GM19035 (cell line): ENCODE measurements at regions not wholly inside any gene's neighbourhood (a gene's known extent, or its start where the extent isn't known, plus 50 kb on each side); places are given as distances from the start of the nearest gene placed in this dataset.
"Not testable (repeated sequence)": the region's sequence is repeated elsewhere in the genome, so short reads cannot be mapped to it uniquely, and the experiment has no call there.

ENCODE experiments used
- ATAC-seq: cut with Tn5 transposase; IDR thresholded peaks from one replicate; pipeline ENCODE4 v1.9.1; 2021; ENCODE audit not compliant: unreplicated experiment

DNA sequence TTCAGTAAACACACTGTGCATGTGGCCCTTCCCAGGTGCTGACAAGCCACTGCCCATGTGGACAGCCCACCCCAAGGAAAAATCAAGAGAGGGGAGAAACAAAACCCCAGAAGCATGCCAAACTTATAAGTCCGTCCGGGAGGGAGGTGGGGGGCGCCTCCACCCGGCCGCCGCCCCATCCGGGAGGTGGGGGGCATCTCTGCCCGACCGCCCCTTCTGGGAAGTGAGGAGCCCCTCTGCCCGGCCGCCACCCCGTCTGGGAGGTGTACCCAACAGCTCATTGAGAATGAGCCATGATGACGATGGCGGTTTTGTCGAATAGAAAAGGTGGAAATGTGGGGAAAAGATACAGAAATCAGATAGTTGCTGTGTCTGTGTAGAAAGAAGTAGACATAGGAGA is 53.8 kb upstream of the C2CD4B start:
- ATAC-seq: no peak

DNA sequence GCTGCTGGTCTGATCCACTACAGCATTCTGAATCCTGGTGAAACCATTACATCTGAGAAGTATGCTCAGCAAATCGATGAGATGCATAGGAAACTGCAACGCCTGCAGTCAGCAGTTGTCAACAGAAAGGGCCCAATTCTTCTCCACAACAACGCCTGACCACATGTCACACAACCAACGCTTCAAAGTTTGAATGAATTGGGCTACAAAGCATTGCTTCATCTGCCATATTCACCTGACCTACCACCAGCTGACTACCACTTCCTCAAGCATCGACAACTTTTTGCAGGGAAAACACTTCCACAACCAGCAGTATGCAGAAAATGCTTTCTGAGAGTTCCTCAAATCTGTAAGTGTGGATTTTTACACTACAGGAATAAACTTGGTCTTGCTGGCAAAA is 54.7 kb upstream of the C2CD4B start:
- ATAC-seq: no peak

DNA sequence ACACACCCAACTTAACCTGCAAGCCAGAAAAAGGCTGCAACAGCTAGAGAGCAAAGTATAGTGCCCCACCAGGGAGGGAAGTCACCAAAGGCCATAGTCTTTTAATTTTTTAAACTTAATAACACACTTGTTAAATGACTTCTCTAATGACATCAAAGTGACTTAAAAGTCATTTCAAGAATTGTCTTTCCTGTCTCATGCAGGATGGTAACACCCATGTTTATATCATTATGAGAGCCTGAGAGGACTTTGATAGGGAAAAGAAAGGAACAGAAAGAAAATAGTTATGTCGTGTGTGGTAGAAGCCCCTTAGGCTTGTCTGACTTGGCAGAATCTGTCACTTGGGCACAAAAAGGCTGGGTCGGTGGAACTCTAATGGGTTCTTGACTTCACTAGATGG is 57.9 kb upstream of the C2CD4B start:
- no peak for ATAC-seq

DNA sequence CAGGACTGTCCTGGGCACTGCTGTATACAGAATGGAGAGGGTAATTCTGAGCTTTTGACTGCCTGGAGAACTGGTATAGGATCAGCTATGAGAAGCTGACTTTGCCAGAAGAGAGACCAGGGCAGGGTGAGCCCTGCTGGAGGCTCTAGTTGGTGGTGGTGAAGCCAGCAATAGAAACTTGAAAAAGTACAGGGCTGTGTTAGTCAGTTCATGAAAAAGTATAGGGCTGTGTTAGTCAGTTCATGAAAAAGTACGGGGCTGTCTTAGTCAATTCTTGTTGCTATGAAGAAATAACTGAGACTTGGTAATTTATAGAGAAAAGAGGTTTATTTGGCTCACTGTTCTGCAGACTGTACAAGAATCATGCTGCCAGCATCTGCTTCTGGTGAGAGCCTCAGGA is 63.5 kb upstream of the C2CD4B start:
- no peak for ATAC-seq

DNA sequence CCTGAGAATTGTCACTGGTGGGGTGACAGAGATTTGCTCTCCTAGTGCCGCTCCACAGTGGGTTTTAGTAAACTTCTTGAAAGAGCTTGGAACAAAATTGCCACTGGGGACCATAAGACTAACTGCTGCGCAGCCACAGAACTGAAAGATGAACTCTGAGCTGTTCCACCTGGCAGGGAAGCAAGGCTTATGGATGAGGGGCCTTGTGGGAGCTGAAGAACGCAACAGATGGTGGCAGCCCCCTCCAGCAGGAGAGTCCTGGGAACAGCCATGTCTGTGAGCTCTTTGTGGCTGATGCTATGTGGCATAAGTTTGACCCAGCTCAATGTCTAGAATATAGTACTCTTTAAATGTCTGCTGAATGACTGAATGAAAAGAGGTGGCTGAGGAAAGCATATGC is 66.8 kb upstream of the C2CD4B start:
- no peak for ATAC-seq

DNA sequence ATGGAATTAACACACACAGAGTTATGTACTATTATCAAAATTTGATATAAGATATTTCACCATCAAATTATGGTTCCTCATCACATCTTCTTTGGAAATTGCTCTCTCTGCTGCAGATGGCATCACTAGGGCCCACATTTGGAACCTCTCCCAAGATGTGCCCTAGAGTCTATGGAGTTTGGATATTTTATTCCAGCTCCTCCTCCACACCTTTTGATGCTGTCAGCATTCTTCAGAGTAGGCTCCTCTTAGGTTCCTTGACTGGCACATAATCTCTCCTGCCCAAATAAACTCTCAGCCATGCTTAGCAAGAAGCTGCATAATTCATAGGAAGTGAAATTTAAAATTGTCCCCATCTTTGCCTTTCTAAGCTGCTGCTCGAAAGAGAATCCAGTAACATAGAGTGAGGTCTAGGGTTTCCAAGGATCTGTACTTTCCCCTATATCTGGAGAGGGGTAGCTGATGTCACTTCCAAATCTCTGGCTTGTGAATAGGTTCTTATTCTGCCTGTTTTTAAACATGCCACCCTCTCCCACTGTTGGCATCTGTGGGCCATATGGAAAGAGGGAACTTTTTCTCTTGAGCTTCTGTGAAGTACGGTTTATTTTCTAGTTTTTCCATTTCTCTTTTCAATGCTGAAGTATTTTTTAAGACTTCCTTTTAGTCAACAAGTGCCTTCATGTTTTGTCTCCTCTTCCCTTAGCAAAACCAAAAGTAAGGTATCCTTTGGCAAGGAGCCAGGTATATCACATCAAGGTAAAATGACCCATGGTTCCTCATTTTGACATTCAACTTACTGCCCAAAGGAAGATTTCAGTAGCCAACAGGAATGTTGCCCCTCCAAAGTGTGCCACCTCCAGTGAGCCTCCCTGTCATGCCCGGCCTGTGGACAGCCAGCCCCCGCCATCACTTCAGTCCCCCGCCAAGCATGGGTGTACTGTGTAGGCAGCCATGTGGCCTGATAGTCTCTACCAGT is 75.3 kb upstream of the C2CD4B start:
- no peak for ATAC-seq

DNA sequence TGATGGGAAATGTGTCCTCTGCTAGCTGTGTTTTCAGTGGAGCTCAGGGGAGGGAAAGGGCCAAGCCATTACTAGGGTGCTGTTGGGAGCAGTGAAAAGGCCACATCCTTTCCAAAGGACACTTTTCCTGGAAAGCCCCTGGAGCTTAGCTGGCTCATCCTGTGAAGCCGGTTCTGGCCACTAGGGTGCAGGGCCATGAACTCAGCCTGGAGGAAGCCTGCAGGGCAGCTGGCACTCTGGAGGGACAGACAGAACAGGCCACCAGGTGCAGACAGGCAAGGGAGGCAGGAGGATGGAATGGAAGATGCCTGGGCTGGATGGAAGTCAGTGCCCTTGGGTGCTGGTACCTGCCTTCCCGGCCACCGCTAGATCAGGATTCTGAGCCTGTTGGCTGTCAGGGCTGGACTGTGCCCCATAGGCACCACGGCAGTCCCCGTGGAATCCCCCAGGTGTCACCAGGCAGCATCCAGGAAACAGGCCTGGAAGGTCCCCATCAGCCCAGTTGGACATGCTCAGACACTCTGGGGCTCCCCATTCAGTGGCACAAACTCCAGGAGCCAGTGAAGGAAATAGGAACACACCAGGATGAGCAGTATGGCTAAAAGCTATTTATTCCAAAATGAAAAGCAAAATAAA is 76.2 kb upstream of the C2CD4B start:
- no peak for ATAC-seq

DNA sequence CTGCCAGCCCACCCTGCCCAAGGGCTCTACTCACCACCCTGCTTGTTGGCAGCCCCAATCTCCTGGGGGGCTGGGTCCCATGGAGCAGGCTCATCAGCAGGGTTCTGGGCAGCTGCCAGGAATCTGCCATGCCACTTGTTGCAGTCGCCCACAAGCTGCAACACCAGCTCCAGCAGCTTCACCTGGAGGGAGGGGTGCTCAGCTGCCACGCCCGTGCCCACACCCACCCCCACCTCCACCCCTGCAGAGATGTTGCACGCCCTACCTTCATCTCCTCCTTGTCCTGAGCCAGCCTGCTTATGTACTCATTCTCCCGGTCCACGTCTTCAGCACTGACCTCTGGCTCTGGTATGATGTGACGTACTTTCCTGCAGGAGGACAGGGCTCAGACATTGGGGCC is 77.9 kb upstream of the C2CD4B start:
- ATAC-seq: no peak

DNA sequence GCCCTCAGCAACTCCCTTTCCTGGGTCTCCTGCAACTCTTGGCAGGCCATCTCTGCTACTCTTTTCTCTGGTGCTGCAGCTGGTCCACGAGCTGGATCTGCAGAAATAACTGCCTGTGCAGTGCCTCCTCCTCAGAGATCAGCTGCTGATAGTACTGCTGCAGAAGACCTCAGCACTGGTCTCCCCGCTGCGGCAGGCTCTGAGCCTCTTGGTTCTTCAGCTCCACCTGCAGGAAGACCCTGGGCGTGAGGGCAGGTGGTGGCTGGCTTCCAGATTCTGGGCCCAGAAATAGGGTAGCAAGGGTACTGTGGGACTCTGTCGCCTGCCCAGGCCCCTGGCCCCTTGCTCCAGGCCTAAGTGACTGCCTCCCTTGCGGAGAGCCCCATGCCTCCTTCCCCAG is 79.7 kb upstream of the C2CD4B start:
- no peak for ATAC-seq

DNA sequence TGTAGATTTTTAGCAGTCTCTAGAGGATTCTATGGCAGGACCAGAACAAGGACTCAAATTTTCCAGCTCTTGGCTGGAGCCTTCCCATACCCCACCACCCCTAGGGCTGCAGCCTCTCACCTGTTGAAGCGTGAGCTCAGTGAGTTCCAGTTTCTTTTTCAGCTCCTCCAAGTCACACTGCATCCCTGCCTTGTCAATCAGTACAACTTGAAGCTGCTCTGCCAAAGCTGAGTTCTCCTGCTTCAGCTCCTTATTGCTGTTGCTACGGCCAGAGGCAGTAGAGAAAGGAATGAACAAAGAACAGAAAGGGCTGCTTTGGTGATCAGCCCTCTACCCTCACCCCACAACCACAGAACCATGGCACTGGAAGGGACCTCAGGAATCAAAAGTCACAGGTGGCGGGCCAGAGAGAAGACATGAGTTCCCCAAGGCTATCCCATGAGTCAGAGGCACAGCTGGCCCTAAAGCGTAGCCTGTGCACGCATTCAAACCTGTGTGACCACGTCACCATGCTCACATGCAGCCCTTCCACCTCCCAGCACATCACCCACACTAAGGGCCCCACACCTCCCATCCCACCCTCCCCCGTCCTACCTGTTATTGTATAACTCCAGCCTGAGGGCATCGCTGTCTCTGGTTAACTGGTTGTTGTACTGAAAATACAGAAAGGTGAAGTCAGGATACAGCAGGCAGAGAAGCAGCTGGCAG is 83.3 kb upstream of the C2CD4B start:
- no peak for ATAC-seq

DNA sequence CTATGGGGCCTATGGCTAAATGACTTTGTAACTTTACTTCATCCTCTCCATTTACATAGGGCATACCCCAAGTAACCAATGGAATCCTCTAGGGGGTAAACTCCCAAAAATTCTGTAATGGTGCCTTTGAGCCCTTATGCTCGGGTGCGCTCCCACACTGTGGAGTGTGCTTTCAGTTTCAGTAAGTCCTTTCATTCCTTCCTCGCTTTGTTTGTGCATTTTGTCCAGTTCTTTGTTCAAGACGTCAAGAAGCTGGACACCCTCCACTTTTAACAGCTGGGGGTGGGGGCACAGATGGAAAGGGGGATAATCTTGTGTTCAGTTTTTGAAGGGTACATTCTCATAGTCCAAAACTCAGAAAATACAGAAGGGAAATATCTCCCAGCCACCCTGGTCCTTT is 84.4 kb upstream of the C2CD4B start:
- no peak for ATAC-seq

DNA sequence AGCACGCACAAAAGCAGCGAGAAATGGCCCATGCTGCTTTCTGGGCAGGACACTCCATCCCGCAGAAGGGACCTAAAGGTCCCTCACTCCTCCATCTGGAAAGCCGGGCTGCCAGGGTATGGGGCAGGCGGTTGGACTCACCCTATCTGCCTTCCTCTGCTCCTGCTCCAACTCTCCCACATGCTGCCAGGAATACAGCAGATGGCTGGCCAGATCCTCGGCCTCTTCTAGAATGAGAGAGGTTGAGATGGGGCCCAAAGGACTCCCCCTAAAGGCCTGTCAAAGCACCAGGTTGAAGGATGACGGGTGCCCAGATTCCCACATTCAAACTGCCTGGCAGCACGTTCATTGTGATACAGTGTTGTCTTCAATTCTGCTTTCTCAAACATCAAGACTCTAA is 85.1 kb upstream of the C2CD4B start:
- no peak for ATAC-seq

DNA sequence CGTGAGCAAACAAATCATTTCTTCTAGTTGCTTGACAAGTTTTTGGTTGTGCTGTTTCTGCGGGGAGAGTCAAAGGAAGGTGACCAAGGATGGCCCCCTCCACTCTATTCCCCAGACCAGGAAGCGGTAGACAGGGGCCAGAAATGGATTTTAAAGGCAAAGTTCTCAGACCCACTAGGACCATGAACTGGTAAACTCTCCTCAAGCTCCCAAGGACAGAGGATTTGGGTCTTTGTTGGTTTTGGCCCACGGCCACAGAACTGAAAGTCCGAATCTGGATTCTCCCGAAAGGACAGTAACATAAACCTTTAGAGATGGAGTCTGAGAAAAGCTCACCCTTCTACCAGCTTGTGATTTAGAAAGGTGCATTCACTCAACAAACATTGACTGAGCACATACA is 85.9 kb upstream of the C2CD4B start:
- ATAC-seq: no peak

DNA sequence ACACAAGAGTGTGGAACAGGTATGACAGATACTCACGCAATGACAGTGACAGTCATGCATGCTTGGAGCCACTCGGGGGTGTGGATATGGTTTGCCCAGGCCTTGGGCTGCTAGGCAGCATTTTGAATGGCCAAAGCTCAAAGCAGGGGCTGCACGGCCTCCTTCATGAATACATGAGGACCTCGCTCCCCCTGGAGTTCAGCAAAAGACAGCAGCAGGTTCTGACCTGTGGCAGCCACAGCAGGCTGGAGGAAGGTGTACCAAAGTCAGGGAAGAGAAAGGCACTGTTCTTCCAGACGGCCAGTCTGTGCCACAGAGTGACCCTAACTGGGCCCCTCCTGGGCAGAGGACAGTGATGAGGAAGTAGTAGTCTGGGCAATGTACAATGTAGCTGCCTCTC is 88.2 kb upstream of the C2CD4B start:
- ATAC-seq: no peak

DNA sequence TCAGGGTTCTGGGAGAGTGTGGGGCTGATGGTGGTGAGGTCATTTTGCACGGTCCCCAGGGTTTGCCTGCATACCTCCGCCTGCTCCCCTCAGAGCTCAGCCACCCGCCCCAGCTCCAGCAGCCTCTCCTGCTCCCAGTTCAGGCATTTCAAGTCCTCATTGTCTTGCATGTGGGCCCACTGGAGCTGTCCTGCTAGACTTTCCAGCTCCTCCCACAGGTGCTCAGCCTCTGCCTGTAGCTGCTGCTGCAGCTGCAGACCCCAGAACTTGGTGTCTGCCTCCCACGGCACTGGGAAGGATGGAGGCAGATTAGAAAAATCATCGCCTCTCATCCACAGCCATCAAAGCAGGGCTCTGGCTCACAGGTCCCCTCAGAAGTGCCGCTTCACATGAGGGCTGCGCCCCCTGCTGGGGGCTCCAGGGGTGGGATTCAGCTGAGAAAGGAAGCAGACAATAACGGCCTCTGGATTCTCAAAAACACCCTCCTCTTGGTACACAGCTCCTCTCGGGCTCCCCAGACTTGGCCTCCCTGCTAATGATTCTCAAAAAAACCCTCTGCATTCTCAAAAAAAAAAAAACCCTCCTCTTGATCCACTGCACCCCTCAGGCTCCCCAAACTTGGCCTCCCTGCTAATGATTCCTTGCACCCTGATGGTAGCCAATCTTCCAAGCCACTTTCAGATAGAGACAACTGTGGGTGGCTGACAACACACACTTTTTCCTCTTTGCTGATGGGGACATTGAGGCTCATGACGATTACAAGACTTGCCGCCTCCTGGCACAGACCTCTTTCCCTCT is 89.3 kb upstream of the C2CD4B start:
- ATAC-seq: no peak

DNA sequence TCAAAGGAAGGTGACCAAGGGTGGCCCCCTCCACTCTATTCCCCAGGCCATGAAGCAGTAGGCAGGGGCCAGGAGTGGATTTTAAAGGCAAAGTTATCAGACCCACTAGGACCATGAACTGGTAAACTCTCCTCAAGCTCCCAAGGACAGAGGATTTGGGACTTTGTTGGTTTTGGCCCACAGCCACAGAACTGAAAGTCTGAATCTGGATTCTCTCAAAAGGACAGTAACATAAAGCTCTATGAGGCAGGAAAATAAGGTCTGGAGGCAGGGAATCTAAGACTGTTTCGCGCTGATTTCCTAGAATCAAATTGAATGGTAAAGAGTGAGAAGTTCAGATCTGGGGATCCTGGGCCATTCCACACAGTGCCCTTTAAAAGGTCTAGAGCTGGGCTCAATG is 91.3 kb upstream of the C2CD4B start:
- ATAC-seq: not testable (repeated sequence)

DNA sequence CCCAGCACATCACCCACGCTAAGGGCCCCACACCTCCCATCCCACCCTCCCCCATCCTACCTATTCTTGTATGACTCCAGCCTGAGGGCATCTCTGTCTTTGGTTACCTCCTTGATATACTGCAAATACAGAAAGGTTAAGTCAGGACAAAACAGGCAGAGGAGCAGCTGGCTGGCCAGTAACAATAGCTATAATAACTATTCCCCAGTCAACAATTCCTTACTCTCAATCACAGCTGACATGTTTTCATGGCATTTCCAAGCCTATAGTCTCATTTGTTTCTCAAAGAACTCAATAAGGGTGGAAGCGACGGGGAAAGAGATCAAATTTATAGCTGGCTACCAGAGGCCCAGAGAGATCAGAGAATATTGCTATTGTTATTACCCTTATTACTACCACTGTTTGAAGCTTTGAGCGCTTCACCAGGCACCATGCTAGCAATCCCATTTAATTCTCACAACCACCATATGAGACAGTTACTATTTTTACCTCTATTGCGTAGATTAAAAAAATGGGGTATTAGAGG is 93.0 kb upstream of the C2CD4B start:
- no peak for ATAC-seq

DNA sequence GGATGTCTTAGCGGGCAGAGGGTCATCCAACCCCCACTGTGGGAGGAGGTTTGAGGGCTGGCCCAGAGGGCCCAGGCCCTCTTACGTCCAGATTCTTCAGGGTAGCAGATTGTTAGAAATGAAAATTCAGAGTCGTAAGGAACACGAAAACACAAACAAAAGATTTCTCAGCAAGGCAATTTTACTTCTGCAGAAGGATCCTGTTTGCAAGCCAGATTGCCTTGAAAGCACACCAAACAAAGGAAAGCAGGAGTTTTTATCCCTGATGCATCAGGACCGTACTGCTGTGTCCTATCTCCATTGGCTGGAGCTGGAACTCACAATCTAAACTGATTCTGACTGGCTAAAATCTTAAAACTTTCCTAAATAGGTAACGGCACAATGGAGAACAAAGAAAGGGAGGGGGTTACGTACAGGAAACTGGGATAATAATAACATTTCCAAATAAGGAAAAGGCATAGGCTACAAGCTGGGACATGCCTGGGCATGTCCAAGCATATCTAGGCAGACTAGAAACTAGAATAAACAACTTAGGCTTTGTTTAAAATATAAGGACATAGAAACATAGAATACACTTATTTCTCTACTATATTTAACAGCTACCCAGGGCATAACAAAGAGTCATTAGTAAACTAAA is 97.3 kb upstream of the C2CD4B start:
- no peak for ATAC-seq

DNA sequence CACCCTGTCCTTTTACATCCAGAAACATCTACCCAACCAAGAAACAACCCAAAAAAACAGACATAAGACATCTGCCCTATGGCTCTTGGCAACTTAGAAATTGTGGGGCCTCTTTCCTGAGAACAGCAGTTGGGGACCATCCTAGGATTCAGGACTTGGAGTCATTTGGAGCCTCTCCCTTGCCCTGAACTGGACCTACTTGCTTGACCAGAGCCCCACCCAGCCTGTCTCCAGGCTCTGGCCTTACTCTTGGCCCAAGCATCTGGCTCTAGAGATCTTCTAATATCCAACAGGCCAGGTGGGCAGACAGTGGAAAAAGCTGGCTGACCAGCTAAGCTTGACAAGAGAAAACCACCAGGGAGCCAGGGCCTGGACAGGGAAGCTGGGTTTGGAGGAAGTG is 99.1 kb upstream of the C2CD4B start:
- no peak for ATAC-seq

DNA sequence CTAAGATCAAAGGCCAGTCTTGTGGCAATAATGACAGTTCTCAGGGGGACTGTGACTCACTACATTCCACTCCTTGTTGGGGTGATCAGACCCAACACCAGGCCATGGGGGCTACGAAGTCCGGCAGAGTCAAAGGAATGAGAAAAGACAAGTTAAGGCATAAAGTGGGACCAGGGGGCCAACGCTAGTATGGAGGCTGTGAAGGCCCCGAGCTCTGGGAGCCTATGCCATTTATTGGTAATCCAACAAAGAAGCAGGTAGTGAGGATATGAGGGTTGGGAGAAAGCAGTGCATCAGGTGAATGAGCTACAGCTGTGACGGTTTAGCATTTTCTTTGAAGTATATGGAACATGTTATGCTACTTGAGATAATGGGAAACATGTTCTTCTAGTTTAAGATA is 104.4 kb upstream of the C2CD4B start:
- no peak for ATAC-seq
